Stimulated activated CD8-positive, alpha-beta memory T cell treated with anti-CD3 and anti-CD28 coated beads, Interleukin-7, amount 100 ng/mL, for 24 hours (primary cell): ENCODE measurements at regions not wholly inside any gene's neighbourhood (a gene's known extent, or its start where the extent isn't known, plus 50 kb on each side); places are given as distances from the start of the nearest gene placed in this dataset.
"Not testable (repeated sequence)": the region's sequence is repeated elsewhere in the genome, so short reads cannot be mapped to it uniquely, and the experiment has no call there.

Experiments
- DNase-seq: peaks from one replicate; pipeline ENCODE4 v3.0.0-alpha.2; 2020; ENCODE audit warnings: low read depth

- DNase-seq: no peak
These were observed 250.1 kb upstream of the SGCD start for GRCh38 chr5:156076912-156077311.

GRCh38 chr5:156087577-156088110, 239.3 kb upstream of the SGCD start:
- no peak for DNase-seq

GRCh38 chr5:156089955-156090940, 236.7 kb upstream of the SGCD start:
- not testable (repeated sequence) for DNase-seq

GRCh38 chr5:156093024-156093423, 233.9 kb upstream of the SGCD start:
- DNase-seq: no peak

GRCh38 chr5:156094001-156094400, 233.0 kb upstream of the SGCD start:
- no peak for DNase-seq

- no peak for DNase-seq
These were observed 231.2 kb upstream of the SGCD start for GRCh38 chr5:156095709-156096241.

- no peak for DNase-seq
These were observed 230.7 kb upstream of the SGCD start for GRCh38 chr5:156096259-156096658.

GRCh38 chr5:156103155-156103885, 223.6 kb upstream of the SGCD start:
- no peak for DNase-seq

GRCh38 chr5:156109317-156110023, 217.5 kb upstream of the SGCD start:
- no peak for DNase-seq

GRCh38 chr5:156119692-156120091, 207.3 kb upstream of the SGCD start:
- no peak for DNase-seq

GRCh38 chr5:156120777-156121176, 206.2 kb upstream of the SGCD start:
- DNase-seq: no peak

GRCh38 chr5:156121234-156121633, 205.7 kb upstream of the SGCD start:
- no peak for DNase-seq

- no peak for DNase-seq
These were observed 205.1 kb upstream of the SGCD start for GRCh38 chr5:156121882-156122281.

GRCh38 chr5:156124708-156125107, 202.3 kb upstream of the SGCD start:
- DNase-seq: no peak

GRCh38 chr5:156125118-156125517, 201.8 kb upstream of the SGCD start:
- no peak for DNase-seq

GRCh38 chr5:156126716-156127115, 200.2 kb upstream of the SGCD start:
- DNase-seq: no peak

GRCh38 chr5:156128026-156128425, 198.9 kb upstream of the SGCD start:
- no peak for DNase-seq

- DNase-seq: no peak
These were observed 192.7 kb upstream of the SGCD start for GRCh38 chr5:156134216-156134615.

GRCh38 chr5:156135531-156135930, 191.4 kb upstream of the SGCD start:
- DNase-seq: no peak

- no peak for DNase-seq
These were observed 189.7 kb upstream of the SGCD start for GRCh38 chr5:156137071-156137869.

- no peak for DNase-seq
These were observed 184.1 kb upstream of the SGCD start for GRCh38 chr5:156142867-156143266.
